Erythroblast (primary cell): ENCODE measurements at regions not wholly inside any gene's neighbourhood (a gene's known extent, or its start where the extent isn't known, plus 50 kb on each side); places are given as distances from the start of the nearest gene placed in this dataset.
"Not testable (repeated sequence)": the region's sequence is repeated elsewhere in the genome, so short reads cannot be mapped to it uniquely, and the experiment has no call there.

Experiments used
- GATA1 ChIP-seq: IDR thresholded peaks from 2 replicates; pipeline ENCODE4 v1.6.1; 2011; ENCODE audit warnings: low read depth, mild to moderate bottlenecking, control low read depth, low read length, moderate library complexity
- POLR2A ChIP-seq: IDR thresholded peaks from 2 replicates; pipeline ENCODE4 v1.6.1; 2011; ENCODE audit warnings: mild to moderate bottlenecking, low read length

DNA sequence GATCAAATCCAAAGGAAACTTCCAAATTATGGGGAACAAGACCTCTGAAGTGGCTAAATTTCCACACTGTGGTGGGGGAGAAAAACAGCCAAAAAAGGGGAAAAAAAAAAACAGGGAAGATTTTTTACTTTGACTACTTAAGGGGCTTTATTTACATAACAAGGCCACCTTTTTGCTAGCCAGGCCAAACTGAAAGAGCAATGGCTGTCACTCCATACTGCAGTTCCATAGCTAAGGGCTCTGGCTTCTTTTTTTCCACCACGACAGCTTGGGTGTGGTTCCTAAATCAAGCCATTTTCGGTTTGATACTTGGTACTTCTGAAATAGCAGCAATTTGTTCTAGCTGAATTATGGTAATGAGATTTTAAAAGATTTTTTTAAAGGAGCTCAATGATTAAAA, 76.4 kb upstream of the ANTXRL start:
- not testable (repeated sequence) for TF ChIP-seq POLR2A, GATA1
